HG02571 (cell line): ENCODE measurements at regions not wholly inside any gene's neighbourhood (a gene's known extent, or its start where the extent isn't known, plus 50 kb on each side); places are given as distances from the start of the nearest gene placed in this dataset.
"Not testable (repeated sequence)": the region's sequence is repeated elsewhere in the genome, so short reads cannot be mapped to it uniquely, and the experiment has no call there.

Experiments
- ATAC-seq: cut with Tn5 transposase; IDR thresholded peaks from one replicate; pipeline ENCODE4 v1.9.1; 2021; ENCODE audit warnings: mild to moderate bottlenecking, moderate library complexity; ENCODE audit not compliant: unreplicated experiment

GRCh38 chr2:160721089-160722040 is 227.8 kb upstream of the RBMS1 start:
- no peak for ATAC-seq

- ATAC-seq = no peak
Measured at GRCh38 chr2:160726046-160726445, 232.4 kb upstream of the RBMS1 start.

DNA sequence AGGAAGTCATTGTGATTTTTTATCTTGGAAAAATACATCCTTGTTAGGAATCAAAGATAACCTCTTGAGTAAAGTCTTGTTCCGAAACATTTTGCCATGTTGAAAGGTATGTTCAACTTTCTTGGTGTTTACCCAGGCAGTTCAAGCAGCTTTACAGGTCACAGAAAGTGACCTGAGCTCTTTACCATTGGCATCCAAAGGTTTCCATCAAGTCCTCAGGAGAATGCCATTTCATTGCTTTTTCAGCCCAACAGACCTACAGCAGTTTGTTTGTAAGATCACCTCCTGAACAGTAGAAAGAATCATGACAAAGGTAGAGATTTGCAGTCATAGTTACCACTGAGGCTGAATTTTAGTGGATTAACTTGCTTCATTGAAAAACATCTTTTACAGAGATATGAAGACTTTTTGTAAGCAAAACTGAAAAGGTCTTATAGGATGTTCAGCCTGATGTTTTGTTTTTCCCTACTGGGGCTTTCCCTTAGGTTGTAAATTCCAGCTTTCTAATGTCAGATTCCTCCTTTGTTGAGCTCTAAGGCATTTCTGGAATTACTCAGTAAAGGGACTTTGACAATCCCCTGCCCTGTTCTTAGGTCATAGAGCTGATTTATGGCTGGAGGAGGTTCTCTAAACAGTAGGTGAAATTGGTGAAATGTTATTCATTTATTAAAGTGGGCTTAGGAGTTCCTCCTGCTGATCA is 236.8 kb upstream of the RBMS1 start:
- no peak for ATAC-seq

GRCh38 chr2:160731415-160731814 is 237.8 kb upstream of the RBMS1 start:
- ATAC-seq = no peak

- ATAC-seq = no peak
Measured at GRCh38 chr2:160731856-160732255, 238.2 kb upstream of the RBMS1 start.

- no peak for ATAC-seq
Measured at GRCh38 chr2:160735696-160736095, 242.1 kb upstream of the RBMS1 start.

DNA sequence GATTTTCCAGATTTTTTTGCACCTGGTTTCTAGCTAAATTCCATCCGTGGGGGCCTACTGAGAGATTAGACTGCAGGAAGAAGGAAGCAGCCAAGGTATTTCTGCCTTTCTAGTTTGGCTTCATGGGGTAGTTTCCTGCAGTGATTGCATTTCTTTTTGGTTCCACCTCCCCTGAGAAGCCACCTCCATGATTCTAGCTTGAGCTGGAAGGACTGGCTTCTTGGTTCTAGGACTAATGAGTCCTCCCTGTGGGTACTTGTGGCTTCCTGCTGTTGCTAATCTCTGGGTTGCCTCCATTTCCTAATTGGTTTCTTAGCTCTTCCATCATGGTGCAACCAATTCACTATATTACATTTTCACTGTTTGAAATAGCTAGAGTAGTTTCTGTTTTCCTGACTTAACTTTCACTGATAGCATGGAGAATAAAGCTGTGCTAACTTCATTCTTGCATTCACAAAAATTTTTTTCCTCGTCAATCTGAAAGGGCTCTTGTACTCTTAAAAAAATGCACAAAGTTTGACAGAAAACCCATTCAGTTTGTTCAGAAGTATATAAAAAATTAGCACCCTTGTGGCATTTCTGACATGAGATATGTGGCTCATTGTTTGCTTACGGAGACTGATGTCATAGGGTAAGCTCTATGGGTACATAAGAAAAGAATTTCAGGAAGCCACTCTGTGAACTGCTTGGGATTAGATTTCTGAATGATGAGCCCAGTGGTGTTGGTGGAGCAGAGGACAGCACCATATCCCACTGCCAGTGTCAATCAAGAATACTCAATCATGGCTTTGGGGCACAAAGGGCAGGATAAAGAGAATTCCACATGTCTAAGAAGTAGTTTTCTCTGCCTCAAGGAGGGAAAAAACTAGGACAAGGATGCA is 242.8 kb upstream of the RBMS1 start:
- ATAC-seq = no peak

GRCh38 chr2:160737247-160737646 is 243.6 kb upstream of the RBMS1 start:
- ATAC-seq = no peak

DNA sequence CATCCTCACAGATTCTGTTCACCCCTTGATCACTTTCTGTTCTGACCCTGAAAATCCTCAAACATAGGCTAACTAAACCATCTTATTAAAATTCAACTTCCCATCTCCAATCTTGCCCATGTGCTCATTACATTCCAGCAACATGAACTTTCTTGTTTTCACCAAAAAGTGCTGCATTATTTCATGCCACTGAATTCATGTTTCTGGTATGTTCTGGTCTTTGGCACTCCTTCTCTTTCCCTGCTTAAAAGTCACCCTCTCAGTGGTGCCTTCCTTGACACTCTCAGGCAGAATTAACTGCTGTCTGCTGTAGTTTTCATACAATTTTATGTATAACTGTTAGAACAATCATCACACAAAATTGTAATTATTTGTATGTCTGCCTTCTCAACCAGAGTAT is 247.7 kb upstream of the RBMS1 start:
- ATAC-seq = no peak

GRCh38 chr2:160741815-160742214 is 248.2 kb upstream of the RBMS1 start:
- ATAC-seq = no peak

DNA sequence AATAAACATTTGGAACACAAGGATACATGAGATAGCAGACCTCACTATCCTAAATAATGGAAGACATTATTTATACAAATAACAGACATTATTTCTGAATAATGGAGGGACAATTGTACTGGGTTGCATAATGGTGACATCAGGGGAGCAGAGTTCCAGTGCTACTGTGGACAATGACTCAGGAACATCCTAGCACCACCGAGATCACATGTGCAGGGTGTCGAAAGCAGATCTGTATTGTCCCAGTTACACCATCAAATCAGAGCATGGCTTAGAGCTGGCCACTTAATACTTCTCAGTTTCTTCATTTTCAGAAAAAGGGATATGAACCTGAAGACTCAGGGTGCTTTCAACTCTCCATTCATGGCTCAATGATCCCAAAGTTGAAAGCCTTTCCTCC is 249.1 kb upstream of the RBMS1 start:
- ATAC-seq = no peak

- ATAC-seq = no peak
Measured at GRCh38 chr2:160747501-160748170, 254.0 kb upstream of the RBMS1 start.

GRCh38 chr2:160751021-160751420 is 257.4 kb upstream of the RBMS1 start:
- no peak for ATAC-seq

- ATAC-seq = no peak
Measured at GRCh38 chr2:160752475-160753330, 259.1 kb upstream of the RBMS1 start.

DNA sequence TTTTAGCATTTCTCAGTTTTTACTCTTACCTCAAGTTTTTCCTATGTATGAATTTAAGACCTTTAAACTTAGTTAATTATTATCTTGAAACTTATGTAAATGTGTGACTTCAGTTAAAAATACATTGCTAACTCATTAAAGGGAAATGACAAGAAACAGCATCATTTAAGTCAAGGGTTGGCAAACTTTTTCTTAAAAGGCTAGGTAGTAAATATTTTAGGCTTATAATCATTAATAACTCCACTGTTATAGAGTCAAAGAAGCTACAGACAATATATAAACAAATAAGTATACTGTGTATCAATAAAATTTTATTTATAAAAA is 259.7 kb upstream of the RBMS1 start:
- no peak for ATAC-seq

DNA sequence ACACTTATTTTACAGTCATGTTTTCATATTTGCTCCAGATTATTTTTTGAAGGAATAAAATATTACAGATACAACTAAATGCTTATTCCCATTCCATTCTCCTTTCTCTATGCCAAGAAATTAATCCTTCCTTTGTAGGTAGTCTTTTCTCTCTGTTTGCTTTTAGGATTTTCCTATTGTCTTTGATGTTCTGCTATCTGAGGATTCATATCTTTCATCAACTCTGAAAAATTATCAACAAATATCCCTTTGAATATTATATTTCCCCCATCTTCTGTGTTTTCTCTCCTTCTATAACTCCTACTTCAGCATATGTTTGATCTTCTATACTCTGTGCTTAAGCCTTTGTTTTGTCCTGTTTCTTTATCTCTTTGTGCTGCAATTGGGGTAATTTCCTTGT is 260.4 kb upstream of the RBMS1 start:
- ATAC-seq = no peak

DNA sequence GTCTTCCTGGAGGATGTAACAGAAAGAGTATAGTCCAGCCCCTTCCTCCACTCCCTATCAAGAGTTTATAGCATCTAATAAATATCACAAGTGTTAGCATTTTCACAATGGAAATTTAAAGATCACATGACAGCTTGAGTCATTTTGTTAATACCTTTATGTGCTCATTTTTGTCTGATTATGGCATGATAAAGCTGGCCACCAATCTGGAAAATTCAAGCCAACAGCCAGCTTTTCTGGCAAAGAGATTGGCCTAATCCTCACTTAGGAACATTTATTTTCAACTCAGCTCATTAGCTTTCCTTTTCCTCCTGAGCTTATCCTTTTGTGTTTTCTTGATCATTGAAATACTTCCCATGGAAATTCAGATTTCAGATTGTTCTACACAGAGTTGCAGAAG is 262.9 kb upstream of the RBMS1 start:
- ATAC-seq = no peak

GRCh38 chr2:160762493-160763128 is 269.0 kb upstream of the RBMS1 start:
- not testable (repeated sequence) for ATAC-seq

DNA sequence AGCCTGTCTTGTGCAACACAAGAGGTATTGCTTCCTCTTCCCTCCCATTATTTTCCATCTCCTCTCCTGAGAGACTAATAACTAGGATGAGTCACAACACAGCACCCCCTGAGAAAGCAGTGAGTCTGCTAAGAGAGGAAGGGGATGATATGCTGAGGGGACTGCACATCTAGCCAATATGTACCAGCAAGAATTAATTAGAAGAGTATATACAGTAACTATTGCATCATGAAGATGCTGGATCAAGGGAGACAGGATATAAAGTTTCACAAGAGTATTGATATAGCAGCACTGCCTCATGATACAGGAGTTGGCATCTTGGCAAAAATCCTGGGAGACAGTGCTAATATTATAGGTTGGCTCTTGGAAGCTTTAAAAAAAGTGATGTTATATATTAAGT is 289.9 kb upstream of the RBMS1 start:
- no peak for ATAC-seq
